HEK293 (cell line): ENCODE measurements at regions not wholly inside any gene's neighbourhood (a gene's known extent, or its start where the extent isn't known, plus 50 kb on each side); places are given as distances from the start of the nearest gene placed in this dataset.

Experiments used
- CTCF ChIA-PET: fragments of 350-600 bp; formaldehyde crosslinking; extraction: SDS; loops from one replicate; lab custom pipeline; 2021; ENCODE audit warnings: antibody characterized with exemption; lab: Yijun Ruan, JAX
- POLR2A ChIA-PET: fragments of 300-600 bp; formaldehyde crosslinking; extraction: SDS; loops from one replicate; lab custom pipeline; 2020; ENCODE audit warnings: antibody characterized with exemption, inconsistent platforms; lab: Yijun Ruan, JAX
- H3K27ac ChIP-seq: fragments of 200-500 bp; sonication (Bioruptor generic); 2 replicates; pipeline ENCODE4 v1.5.1; 2014; ENCODE audit warnings: low read depth, low read length, control low read depth, inconsistent platforms; ENCODE audit errors: extremely low read depth
- H3K36me3 ChIP-seq, 2 experiments: fragments of 200-500 bp in 1 of 2; sonication (Bioruptor generic) in 1 of 2; 1 replicate in 1 of 2; 2 replicates in 1 of 2; pipeline ENCODE4 v1.5.1; 2014 to 2017; ENCODE audit warnings: inconsistent platforms in 2 of 2, low read length in 2 of 2; ENCODE audit not compliant: control insufficient read depth in 2 of 2, insufficient read depth in 1 of 2
- H3K4me1 ChIP-seq: fragments of 200-500 bp; sonication (Bioruptor generic); 2 replicates; pipeline ENCODE4 v1.5.1; 2014; ENCODE audit warnings: mild to moderate bottlenecking, low read length, inconsistent platforms; ENCODE audit not compliant: control insufficient read depth, insufficient read depth
- H3K4me3 ChIP-seq: 2 replicates; pipeline ENCODE4 v1.5.1; 2011; ENCODE audit warnings: low read depth, mild to moderate bottlenecking, control low read depth, low read length, moderate library complexity
- H3K9me3 ChIP-seq: fragments of 200-500 bp; sonication (Bioruptor generic); 2 replicates; pipeline ENCODE4 v1.5.1; 2014; ENCODE audit warnings: low read depth, low read length, inconsistent platforms; ENCODE audit not compliant: control insufficient read depth, insufficient read depth
- ZFHX2 ChIP-seq: fragments of 450-650 bp; formaldehyde crosslinking; conservative IDR thresholded peaks from 2 replicates; pipeline ENCODE4 v1.5.1; 2016; ENCODE audit warnings: missing biosample characterization, missing genetic modification characterization
- ZNF202 ChIP-seq: fragments of 450-650 bp; formaldehyde crosslinking; IDR thresholded peaks from 2 replicates; pipeline ENCODE4 v1.5.1; 2016; ENCODE audit warnings: missing biosample characterization, missing genetic modification characterization, borderline replicate concordance
- ZNF24 ChIP-seq: fragments of 450-650 bp; formaldehyde crosslinking; IDR thresholded peaks from 2 replicates; pipeline ENCODE4 v1.5.1; 2016; ENCODE audit warnings: missing biosample characterization, missing genetic modification characterization
- ZNF274 ChIP-seq, 2 experiments: fragments of 200-500 bp in 1 of 2; fragments of 450-650 bp in 1 of 2; sonication (Bioruptor generic) in 1 of 2; formaldehyde crosslinking in 1 of 2; IDR thresholded peaks; 2 replicates each; pipeline versions ENCODE4 v1.5.1 to v1.6.1; 2014 to 2016; ENCODE audit warnings: borderline replicate concordance in 1 of 2, inconsistent platforms in 1 of 2, low read length in 1 of 2, missing biosample characterization in 1 of 2, missing genetic modification characterization in 1 of 2
- ZNF324 ChIP-seq: fragments of 450-650 bp; formaldehyde crosslinking; IDR thresholded peaks from 2 replicates; pipeline ENCODE4 v1.5.1; 2016; ENCODE audit warnings: missing biosample characterization, missing genetic modification characterization
- ZNF433 ChIP-seq: fragments of 450-650 bp; formaldehyde crosslinking; IDR thresholded peaks from 2 replicates; pipeline ENCODE4 v1.5.1; 2016; ENCODE audit warnings: missing biosample characterization, missing genetic modification characterization, low read depth
- ZNF626 ChIP-seq: fragments of 450-650 bp; sonication (Bioruptor Pico); formaldehyde crosslinking; IDR thresholded peaks from 2 replicates; pipeline ENCODE4 v1.5.1; 2018; ENCODE audit warnings: missing biosample characterization, missing genetic modification characterization, inconsistent platforms
- ZNF785 ChIP-seq: fragments of 450-650 bp; formaldehyde crosslinking; IDR thresholded peaks from 2 replicates; pipeline ENCODE4 v1.5.1; 2016; ENCODE audit warnings: missing biosample characterization, missing genetic modification characterization
- ZNF792 ChIP-seq: fragments of 450-650 bp; formaldehyde crosslinking; IDR thresholded peaks from 2 replicates; pipeline ENCODE4 v1.5.1; 2016; ENCODE audit warnings: missing biosample characterization, missing genetic modification characterization
- ZSCAN16 ChIP-seq: fragments of 450-650 bp; formaldehyde crosslinking; IDR thresholded peaks from 2 replicates; pipeline ENCODE4 v1.5.1; 2016; ENCODE audit warnings: missing biosample characterization, missing genetic modification characterization
- TF ChIP-seq, protein P1 (sequence below): fragments of 450-650 bp; formaldehyde crosslinking; IDR thresholded peaks from 2 replicates; pipeline ENCODE4 v1.5.1; 2016; ENCODE audit warnings: missing biosample characterization, missing genetic modification characterization
- TF ChIP-seq, protein P2 (sequence below): fragments of 450-650 bp; formaldehyde crosslinking; IDR thresholded peaks from 2 replicates; pipeline ENCODE4 v1.5.1; 2017; ENCODE audit warnings: missing biosample characterization, missing genetic modification characterization
- TF ChIP-seq, protein P3 (sequence below): fragments of 450-650 bp; formaldehyde crosslinking; IDR thresholded peaks from 2 replicates; pipeline ENCODE4 v1.5.1; 2016; ENCODE audit warnings: missing biosample characterization, missing genetic modification characterization
- TF ChIP-seq, protein P4 (sequence below): fragments of 450-650 bp; formaldehyde crosslinking; conservative IDR thresholded peaks from 2 replicates; pipeline ENCODE4 v1.5.1; 2016; ENCODE audit warnings: low read depth, missing biosample characterization, missing genetic modification characterization

DNA sequence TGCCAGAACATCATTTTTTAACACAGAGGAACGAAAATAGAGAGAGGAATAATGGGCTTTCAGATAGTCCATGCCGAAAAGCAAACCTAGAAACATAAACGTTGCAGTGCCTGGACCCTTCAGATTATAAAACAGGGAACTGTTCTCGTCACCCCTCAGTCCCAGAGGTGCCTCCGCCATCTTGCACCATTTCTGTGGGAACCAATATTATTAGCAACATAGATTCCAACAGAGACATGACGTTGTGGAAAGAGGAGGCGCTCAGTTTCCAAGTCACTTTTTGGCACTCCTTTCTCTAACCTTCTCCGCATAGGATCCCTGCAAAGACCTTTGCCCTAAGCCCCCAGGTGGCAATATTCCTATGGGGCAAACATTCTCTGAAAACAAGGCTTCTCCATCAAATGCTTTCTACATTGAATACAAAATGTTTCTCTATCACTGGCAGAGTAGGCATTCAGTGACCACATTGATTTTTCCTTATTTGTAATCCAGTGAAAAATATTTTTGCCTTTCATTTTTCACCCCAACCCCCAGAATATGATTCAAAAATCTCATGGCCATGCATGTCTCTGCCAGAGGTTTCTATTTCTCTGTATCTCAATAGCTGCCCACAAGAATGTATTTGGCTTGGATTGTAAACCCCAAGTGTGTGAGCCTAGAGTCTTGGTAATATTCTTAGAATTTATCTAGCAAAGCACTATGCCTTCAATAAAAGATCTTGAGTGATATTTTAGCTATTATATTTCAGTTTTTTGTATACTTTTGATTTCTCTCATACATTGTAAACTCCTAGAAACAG, 500.8 kb upstream of the WWC1 start (continued):
- TF ChIP-seq, protein P1, sequence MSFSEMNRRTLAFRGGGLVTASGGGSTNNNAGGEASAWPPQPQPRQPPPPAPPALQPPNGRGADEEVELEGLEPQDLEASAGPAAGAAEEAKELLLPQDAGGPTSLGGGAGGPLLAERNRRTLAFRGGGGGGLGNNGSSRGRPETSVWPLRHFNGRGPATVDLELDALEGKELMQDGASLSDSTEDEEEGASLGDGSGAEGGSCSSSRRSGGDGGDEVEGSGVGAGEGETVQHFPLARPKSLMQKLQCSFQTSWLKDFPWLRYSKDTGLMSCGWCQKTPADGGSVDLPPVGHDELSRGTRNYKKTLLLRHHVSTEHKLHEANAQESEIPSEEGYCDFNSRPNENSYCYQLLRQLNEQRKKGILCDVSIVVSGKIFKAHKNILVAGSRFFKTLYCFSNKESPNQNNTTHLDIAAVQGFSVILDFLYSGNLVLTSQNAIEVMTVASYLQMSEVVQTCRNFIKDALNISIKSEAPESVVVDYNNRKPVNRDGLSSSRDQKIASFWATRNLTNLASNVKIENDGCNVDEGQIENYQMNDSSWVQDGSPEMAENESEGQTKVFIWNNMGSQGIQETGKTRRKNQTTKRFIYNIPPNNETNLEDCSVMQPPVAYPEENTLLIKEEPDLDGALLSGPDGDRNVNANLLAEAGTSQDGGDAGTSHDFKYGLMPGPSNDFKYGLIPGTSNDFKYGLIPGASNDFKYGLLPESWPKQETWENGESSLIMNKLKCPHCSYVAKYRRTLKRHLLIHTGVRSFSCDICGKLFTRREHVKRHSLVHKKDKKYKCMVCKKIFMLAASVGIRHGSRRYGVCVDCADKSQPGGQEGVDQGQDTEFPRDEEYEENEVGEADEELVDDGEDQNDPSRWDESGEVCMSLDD (tag by site-specific recombination), result no peak
- TF ChIP-seq ZNF433 (tag by site-specific recombination) (no peak), ZFHX2 (no peak), ZNF626 (tag by site-specific recombination) (no peak), ZNF324 (tag by site-specific recombination) (no peak), ZSCAN16 (tag by site-specific recombination) (no peak), ZNF785 (tag by site-specific recombination) (no peak), ZNF274 (IDR thresholded peaks at IDR 0.05; ENCODE audit: low read length) (no peak), ZNF274 (tag by site-specific recombination; IDR thresholded peaks at IDR 0.05; ENCODE audit: borderline replicate concordance) (no peak)
- TF ChIP-seq, protein P2, sequence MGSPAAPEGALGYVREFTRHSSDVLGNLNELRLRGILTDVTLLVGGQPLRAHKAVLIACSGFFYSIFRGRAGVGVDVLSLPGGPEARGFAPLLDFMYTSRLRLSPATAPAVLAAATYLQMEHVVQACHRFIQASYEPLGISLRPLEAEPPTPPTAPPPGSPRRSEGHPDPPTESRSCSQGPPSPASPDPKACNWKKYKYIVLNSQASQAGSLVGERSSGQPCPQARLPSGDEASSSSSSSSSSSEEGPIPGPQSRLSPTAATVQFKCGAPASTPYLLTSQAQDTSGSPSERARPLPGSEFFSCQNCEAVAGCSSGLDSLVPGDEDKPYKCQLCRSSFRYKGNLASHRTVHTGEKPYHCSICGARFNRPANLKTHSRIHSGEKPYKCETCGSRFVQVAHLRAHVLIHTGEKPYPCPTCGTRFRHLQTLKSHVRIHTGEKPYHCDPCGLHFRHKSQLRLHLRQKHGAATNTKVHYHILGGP (tag by site-specific recombination), result no peak
- TF ChIP-seq, all 188 proteins: peak for 0

DNA sequence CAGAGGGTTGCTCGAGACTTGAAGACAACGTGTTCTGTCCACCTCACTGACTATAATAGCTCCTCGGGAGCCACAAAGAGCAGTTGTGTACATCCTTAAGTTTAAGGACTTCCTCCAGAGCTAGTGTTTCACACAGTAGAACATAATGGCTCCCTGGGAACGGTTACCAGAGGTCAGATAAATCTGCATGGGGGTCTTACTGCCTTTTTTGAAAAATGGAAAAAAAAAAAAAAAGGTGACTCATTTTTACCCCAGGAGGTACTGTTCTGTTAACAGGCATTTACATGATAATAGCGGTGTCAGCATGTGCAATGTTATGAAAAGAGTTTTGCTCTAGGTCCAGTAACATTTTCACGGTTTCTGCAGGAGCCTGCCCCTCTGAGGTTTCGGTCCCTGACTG, 498.9 kb upstream of the WWC1 start:
- CTCF ChIA-PET, result no interaction called here
- H3K9me3 ChIP-seq, result no peaks in the 10 kb centered on the region
- no peaks in the 10 kb centered on the region for H3K36me3 ChIP-seq
- no peaks in the 10 kb centered on the region for H3K4me1 ChIP-seq
- POLR2A ChIA-PET, result interaction anchor here (0.6 kb wide), 1 partner anchor 427 kb away, joined by 8 read pairs; no protein-coding TSS in a partner anchor
- no peak for TF ChIP-seq ZNF24 (tag by site-specific recombination)
- TF ChIP-seq ZNF202, result no peak
- no peak overlapping the region for H3K27ac ChIP-seq
- H3K4me3 ChIP-seq, result no peak overlapping the region

DNA sequence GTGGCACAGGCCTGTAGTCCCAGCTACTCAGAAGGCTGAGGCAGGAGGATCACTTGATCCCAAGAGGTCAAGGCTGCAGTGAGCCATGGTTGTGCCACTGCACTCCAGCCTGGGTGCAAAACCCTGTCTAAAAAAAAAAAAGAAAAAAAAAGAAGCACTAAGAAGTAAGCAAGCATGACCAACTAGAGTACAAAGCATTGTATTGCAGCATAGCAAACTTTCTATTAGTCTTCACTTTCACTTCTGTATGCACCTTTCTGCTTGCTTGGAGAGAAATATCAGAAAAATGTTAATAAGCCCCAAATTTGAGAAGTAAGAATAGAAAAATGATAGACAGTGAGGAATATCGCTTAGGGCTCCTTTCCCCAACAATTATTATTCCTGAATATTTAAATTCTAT, 497.7 kb upstream of the WWC1 start:
- Histone ChIP-seq H3K4me3 (no peak overlapping the region), H3K36me3 (no peaks in the 10 kb centered on the region), H3K27ac (no peak overlapping the region), H3K9me3 (no peaks in the 10 kb centered on the region), H3K4me1 (no peaks in the 10 kb centered on the region)
- POLR2A ChIA-PET, result no interaction called here
- CTCF ChIA-PET, result no interaction called here
- TF ChIP-seq ZNF792 (no peak), ZNF324 (tag by site-specific recombination) (no peak)
- TF ChIP-seq, protein P3, sequence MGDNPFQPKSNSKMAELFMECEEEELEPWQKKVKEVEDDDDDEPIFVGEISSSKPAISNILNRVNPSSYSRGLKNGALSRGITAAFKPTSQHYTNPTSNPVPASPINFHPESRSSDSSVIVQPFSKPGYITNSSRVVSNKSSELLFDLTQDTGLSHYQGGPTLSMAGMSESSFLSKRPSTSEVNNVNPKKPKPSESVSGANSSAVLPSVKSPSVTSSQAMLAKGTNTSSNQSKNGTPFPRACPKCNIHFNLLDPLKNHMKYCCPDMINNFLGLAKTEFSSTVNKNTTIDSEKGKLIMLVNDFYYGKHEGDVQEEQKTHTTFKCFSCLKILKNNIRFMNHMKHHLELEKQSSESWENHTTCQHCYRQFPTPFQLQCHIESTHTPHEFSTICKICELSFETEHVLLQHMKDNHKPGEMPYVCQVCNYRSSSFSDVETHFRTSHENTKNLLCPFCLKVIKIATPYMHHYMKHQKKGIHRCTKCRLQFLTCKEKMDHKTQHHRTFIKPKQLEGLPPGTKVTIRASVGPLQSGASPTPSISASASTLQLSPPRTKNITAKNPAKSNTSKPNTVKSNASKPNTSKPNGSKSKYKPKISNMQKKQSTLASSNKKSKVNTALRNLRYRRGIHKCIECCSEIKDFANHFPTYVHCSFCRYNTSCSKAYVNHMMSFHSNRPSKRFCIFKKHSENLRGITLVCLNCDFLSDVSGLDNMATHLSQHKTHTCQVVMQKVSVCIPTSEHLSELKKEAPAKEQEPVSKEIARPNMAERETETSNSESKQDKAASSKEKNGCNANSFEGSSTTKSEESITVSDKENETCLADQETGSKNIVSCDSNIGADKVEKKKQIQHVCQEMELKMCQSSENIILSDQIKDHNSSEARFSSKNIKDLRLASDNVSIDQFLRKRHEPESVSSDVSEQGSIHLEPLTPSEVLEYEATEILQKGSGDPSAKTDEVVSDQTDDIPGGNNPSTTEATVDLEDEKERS (tag by site-specific recombination), result no peak
- TF ChIP-seq, protein P4, sequence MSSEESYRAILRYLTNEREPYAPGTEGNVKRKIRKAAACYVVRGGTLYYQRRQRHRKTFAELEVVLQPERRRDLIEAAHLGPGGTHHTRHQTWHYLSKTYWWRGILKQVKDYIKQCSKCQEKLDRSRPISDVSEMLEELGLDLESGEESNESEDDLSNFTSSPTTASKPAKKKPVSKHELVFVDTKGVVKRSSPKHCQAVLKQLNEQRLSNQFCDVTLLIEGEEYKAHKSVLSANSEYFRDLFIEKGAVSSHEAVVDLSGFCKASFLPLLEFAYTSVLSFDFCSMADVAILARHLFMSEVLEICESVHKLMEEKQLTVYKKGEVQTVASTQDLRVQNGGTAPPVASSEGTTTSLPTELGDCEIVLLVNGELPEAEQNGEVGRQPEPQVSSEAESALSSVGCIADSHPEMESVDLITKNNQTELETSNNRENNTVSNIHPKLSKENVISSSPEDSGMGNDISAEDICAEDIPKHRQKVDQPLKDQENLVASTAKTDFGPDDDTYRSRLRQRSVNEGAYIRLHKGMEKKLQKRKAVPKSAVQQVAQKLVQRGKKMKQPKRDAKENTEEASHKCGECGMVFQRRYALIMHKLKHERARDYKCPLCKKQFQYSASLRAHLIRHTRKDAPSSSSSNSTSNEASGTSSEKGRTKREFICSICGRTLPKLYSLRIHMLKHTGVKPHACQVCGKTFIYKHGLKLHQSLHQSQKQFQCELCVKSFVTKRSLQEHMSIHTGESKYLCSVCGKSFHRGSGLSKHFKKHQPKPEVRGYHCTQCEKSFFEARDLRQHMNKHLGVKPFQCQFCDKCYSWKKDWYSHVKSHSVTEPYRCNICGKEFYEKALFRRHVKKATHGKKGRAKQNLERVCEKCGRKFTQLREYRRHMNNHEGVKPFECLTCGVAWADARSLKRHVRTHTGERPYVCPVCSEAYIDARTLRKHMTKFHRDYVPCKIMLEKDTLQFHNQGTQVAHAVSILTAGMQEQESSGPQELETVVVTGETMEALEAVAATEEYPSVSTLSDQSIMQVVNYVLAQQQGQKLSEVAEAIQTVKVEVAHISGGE (tag by site-specific recombination), result no peak
